Activated CD8-positive, alpha-beta T cell treated with anti-CD3 and anti-CD28 coated beads for 36 hours (primary cell): ENCODE measurements at regions not wholly inside any gene's neighbourhood (a gene's known extent, or its start where the extent isn't known, plus 50 kb on each side); places are given as distances from the start of the nearest gene placed in this dataset.

Experiments
- ATAC-seq: fragments of 200-7000 bp; cut with Tn5 transposase; one replicate; pipeline ENCODE4 v1.10.0; 2021; ENCODE audit warnings: mild to moderate bottlenecking, moderate library complexity
- CTCF ChIA-PET: fragments of 350-600 bp; sonication (Branson Sonifier 250); formaldehyde crosslinking; loops from one replicate; lab custom pipeline; 2021; ENCODE audit warnings: antibody characterized with exemption; lab: Charles Lee
- POLR2A ChIA-PET: fragments of 350-600 bp; sonication (Branson Sonifier 250); formaldehyde crosslinking; loops from one replicate; lab custom pipeline; 2021; ENCODE audit warnings: antibody characterized with exemption; lab: Charles Lee
- DNase-seq: peaks from one replicate; pipeline ENCODE4 v3.0.0-alpha.2; 2020
- H3K27ac Mint-ChIP-seq: one replicate; pipeline ENCODE4 v1.8.0; 2021; ENCODE audit warnings: mild to moderate bottlenecking, mixed read lengths
- H3K27me3 Mint-ChIP-seq: one replicate; pipeline ENCODE4 v1.8.0; 2021; ENCODE audit warnings: mixed read lengths
- H3K36me3 Mint-ChIP-seq: one replicate; pipeline ENCODE4 v1.8.0; 2021; ENCODE audit warnings: low read depth, mixed read lengths
- H3K4me1 Mint-ChIP-seq: one replicate; pipeline ENCODE4 v1.8.0; 2021; ENCODE audit warnings: low read depth, mixed read lengths
- H3K4me3 Mint-ChIP-seq: one replicate; pipeline ENCODE4 v1.8.0; 2021; ENCODE audit warnings: mild to moderate bottlenecking, moderate library complexity, mixed read lengths
- H3K9me3 Mint-ChIP-seq: one replicate; pipeline ENCODE4 v1.8.0; 2021; ENCODE audit warnings: mixed read lengths
- intact Hi-C: fragments of 100-400 bp; cut with micrococcal nuclease; formaldehyde crosslinking; loops from one replicate; pipeline ENCODE4 v1.10.0; 2022
- TF ChIP-seq, protein P1 (sequence below): fragments of 200-600 bp; IDR thresholded peaks from one replicate; pipeline ENCODE4 v1.8.0; 2022; ENCODE audit warnings: antibody characterized with exemption, mild to moderate bottlenecking

- Mint-ChIP-seq H3K36me3 (no peaks in the 10 kb centered on the region), H3K27ac (no peak overlapping the region), H3K9me3 (peaks cover 6% of the 10 kb centered on the region), H3K4me1 (no peaks in the 10 kb centered on the region), H3K4me3 (no peak overlapping the region), H3K27me3 (no peaks in the 10 kb centered on the region)
- TF ChIP-seq, protein P1, sequence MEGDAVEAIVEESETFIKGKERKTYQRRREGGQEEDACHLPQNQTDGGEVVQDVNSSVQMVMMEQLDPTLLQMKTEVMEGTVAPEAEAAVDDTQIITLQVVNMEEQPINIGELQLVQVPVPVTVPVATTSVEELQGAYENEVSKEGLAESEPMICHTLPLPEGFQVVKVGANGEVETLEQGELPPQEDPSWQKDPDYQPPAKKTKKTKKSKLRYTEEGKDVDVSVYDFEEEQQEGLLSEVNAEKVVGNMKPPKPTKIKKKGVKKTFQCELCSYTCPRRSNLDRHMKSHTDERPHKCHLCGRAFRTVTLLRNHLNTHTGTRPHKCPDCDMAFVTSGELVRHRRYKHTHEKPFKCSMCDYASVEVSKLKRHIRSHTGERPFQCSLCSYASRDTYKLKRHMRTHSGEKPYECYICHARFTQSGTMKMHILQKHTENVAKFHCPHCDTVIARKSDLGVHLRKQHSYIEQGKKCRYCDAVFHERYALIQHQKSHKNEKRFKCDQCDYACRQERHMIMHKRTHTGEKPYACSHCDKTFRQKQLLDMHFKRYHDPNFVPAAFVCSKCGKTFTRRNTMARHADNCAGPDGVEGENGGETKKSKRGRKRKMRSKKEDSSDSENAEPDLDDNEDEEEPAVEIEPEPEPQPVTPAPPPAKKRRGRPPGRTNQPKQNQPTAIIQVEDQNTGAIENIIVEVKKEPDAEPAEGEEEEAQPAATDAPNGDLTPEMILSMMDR: no peak
- no peak for DNase-seq
- intact Hi-C loops: no loop called here
- POLR2A ChIA-PET: no interaction called here
- no peak for ATAC-seq
- CTCF ChIA-PET: no interaction called here
Observed at GRCh38 chr4:187383181-187383580, 612.4 kb upstream of the ZFP42 start.

GRCh38 chr4:187387739-187388138 is 607.8 kb upstream of the ZFP42 start:
- Mint-ChIP-seq H3K27ac (no peak overlapping the region), H3K4me3 (no peak overlapping the region), H3K4me1 (no peaks in the 10 kb centered on the region), H3K27me3 (no peaks in the 10 kb centered on the region), H3K36me3 (no peaks in the 10 kb centered on the region), H3K9me3 (peaks cover 3% of the 10 kb centered on the region)
- DNase-seq: no peak
- ChIA-PET CTCF (no interaction called here), POLR2A (no interaction called here)
- intact Hi-C loops: no loop called here
- no peak for ATAC-seq
- TF ChIP-seq, protein P1: no peak

DNA sequence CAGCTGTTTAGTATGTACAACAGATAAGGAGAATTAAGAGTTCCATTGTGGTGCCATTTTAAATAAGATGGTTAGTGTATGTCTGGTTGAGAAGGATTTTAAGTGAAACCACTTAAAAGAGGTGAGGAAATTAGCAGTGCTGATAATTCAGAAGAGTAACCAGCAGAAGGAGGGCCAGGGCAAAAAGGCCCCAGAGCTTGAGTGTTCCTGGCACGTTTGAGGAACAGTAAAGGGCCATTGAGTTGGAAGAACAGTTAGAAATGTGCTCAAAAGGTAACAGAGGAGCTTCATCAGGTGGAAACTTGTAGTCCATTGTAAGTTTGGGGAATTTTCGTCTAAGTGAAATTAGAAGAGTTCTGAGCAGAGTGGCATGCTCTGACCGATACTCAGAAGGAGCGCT is 606.2 kb upstream of the ZFP42 start:
- no peak overlapping the region for H3K4me3 Mint-ChIP-seq
- intact Hi-C loops: no loop called here
- ChIA-PET POLR2A (interaction anchor here (0.6 kb wide), 1 partner anchor 10 kb away, joined by 3 read pairs; no protein-coding TSS in a partner anchor), CTCF (no interaction called here)
- H3K27ac Mint-ChIP-seq: no peak overlapping the region
- no peak for DNase-seq
- peaks cover 3% of the 10 kb centered on the region for H3K9me3 Mint-ChIP-seq
- H3K27me3 Mint-ChIP-seq: no peaks in the 10 kb centered on the region
- no peaks in the 10 kb centered on the region for H3K4me1 Mint-ChIP-seq
- TF ChIP-seq, protein P1: no peak
- no peaks in the 10 kb centered on the region for H3K36me3 Mint-ChIP-seq
- ATAC-seq: no peak

DNA sequence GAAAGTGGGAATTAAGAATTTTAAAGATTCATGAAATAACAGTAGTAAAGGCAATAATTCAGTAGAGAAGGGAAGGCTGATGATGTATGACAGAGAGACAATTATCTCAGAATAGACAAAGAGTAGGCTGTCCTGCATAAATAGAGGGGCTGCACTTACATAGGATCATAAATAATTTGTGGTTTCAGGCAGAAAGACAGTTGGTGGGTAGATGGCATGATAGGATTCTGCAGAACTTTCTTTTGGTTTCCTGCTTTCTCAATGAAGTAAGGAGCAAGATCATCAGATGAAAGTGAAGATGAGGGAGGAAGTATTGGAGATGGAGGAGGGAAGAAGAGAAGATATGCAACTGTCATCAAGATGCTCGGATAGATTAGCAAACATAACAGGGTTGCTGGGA is 604.9 kb upstream of the ZFP42 start:
- Mint-ChIP-seq H3K27ac (no peak overlapping the region), H3K27me3 (no peaks in the 10 kb centered on the region), H3K9me3 (peaks cover 3% of the 10 kb centered on the region), H3K36me3 (no peaks in the 10 kb centered on the region), H3K4me1 (no peaks in the 10 kb centered on the region), H3K4me3 (no peak overlapping the region)
- intact Hi-C loops: no loop called here
- no peak for DNase-seq
- TF ChIP-seq, protein P1: no peak
- ChIA-PET POLR2A (no interaction called here), CTCF (no interaction called here)
- ATAC-seq: no peak

- DNase-seq: no peak
- ATAC-seq: no peak
- Mint-ChIP-seq H3K27ac (no peak overlapping the region), H3K9me3 (no peaks in the 10 kb centered on the region), H3K36me3 (no peaks in the 10 kb centered on the region), H3K4me3 (no peak overlapping the region), H3K27me3 (no peaks in the 10 kb centered on the region), H3K4me1 (no peaks in the 10 kb centered on the region)
- POLR2A ChIA-PET: no interaction called here
- TF ChIP-seq, protein P1: no peak
- intact Hi-C loops: no loop called here
- CTCF ChIA-PET: no interaction called here
Observed at GRCh38 chr4:187393531-187394344, 601.8 kb upstream of the ZFP42 start.
